OCI-LY7 (cell line): ENCODE measurements at regions not wholly inside any gene's neighbourhood (a gene's known extent, or its start where the extent isn't known, plus 50 kb on each side); places are given as distances from the start of the nearest gene placed in this dataset.

ENCODE experiments used
- CTCF ChIP-seq: fragments of 200-600 bp; sonication (generic); conservative IDR thresholded peaks from 2 replicates; pipeline ENCODE4 v1.5.1; 2014; ENCODE audit warnings: mild to moderate bottlenecking, antibody characterized with exemption, low read length, moderate library complexity, mixed read lengths
- EZH2phosphoT487 ChIP-seq: fragments of 200-600 bp; sonication (generic); IDR thresholded peaks from 2 replicates; pipeline ENCODE4 v1.6.1; 2018; ENCODE audit warnings: low read depth, borderline replicate concordance, mild to moderate bottlenecking, mixed run types, antibody characterized with exemption, low read length, moderate library complexity, mixed read lengths

GRCh38 chr1:13921190-13921589 is 221.2 kb downstream of the PRDM2 start:
- TF ChIP-seq CTCF, result no peak
- no peak for TF ChIP-seq EZH2phosphoT487
